ENCODE measurements at regions not wholly inside any gene's neighbourhood (a gene's known extent, or its start where the extent isn't known, plus 50 kb on each side); places are given as distances from the start of the nearest gene placed in this dataset. TPM values are rescaled to one million over a fixed set of nuclear protein-coding genes. Genes with fewer than 3 reads are reported as not detected.

DNA sequence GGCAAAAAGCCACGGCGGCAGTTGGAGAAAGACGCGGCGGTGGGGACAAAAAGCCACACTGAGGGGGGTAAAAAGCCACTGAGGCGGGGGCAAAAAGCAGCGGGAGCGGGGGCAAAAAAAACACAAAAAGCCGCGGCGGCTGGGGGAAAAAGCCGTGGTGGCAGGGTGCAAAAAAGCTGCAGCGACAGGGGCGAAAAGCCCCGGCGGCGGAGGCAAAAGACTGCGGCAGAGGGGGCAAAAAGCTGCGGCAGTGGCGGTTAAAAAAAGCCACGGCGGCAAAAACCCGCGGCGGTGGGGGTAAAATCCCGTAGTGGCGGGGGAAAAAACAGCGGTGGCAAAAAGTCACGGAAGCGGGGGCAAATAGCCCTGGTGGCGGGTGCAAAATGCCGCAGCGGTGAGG, 527.3 kb downstream of the ZNF33B start:
- H3K4me3 ChIP-seq (ENCODE audit: control extremely low read depth in 1 of 5, extremely low read depth in 1 of 5, insufficient read depth in 1 of 5, low read depth in 2 of 5, low read length in 4 of 5) = no peak overlapping the region
- DNase-seq (no peak), ATAC-seq (ENCODE audit: low read depth) (no peak)
- H3K36me3 ChIP-seq (replicated peaks in 1 of 2; ENCODE audit: control extremely low read depth in 1 of 2, control insufficient read depth in 1 of 2, extremely low read depth in 1 of 2, insufficient read depth in 2 of 2, low read length in 1 of 2) = no peaks in the 10 kb centered on the region
- 89% methylated on average over 32 of the region's 33 CpGs for WGBS (ENCODE audit: insufficient coverage)
- H3K9ac ChIP-seq (ENCODE audit: low read length) = no peak overlapping the region
- no peak for TF ChIP-seq EZH2 (IDR thresholded peaks at IDR 0.05; ENCODE audit: borderline replicate concordance, insufficient read depth, low read depth, low read length, poor library complexity, severe bottlenecking)
- TF ChIP-seq, protein P1, sequence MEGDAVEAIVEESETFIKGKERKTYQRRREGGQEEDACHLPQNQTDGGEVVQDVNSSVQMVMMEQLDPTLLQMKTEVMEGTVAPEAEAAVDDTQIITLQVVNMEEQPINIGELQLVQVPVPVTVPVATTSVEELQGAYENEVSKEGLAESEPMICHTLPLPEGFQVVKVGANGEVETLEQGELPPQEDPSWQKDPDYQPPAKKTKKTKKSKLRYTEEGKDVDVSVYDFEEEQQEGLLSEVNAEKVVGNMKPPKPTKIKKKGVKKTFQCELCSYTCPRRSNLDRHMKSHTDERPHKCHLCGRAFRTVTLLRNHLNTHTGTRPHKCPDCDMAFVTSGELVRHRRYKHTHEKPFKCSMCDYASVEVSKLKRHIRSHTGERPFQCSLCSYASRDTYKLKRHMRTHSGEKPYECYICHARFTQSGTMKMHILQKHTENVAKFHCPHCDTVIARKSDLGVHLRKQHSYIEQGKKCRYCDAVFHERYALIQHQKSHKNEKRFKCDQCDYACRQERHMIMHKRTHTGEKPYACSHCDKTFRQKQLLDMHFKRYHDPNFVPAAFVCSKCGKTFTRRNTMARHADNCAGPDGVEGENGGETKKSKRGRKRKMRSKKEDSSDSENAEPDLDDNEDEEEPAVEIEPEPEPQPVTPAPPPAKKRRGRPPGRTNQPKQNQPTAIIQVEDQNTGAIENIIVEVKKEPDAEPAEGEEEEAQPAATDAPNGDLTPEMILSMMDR (IDR thresholded peaks at IDR 0.05) = no peak
- H3K27ac ChIP-seq (ENCODE audit: low read length in 2 of 2) = no peak overlapping the region
- intact Hi-C loops (cut with micrococcal nuclease) = no loop called here
- ChIA-PET POLR2A (no interaction called here), CTCF (no interaction called here)
- H4K20me1 ChIP-seq (ENCODE audit: control insufficient read depth, insufficient read depth, low read length, poor library complexity, severe bottlenecking) = no peaks in the 10 kb centered on the region
- no peaks in the 10 kb centered on the region for H3K4me1 Mint-ChIP-seq
- H3K79me2 ChIP-seq (ENCODE audit: control insufficient read depth, insufficient read depth, low read length) = no peaks in the 10 kb centered on the region
- H3K4me2 ChIP-seq (replicated peaks; ENCODE audit: low read depth, low read length, poor library complexity, severe bottlenecking) = no peak overlapping the region
- H3K9me3 Mint-ChIP-seq (ENCODE audit: insufficient read depth) = no peaks in the 10 kb centered on the region
- H3K4me3 Mint-ChIP-seq = no peak overlapping the region
- H3K9me3 ChIP-seq (ENCODE audit: control extremely low read depth in 1 of 3, control insufficient read depth in 2 of 3, insufficient read depth in 1 of 3, low read length in 2 of 3) = peaks cover 0 to 25% (median 0%) of the 10 kb centered on the region in 3 donors
- no peaks in the 10 kb centered on the region for H3K27me3 ChIP-seq (replicated peaks in 1 of 4; ENCODE audit: control extremely low read depth in 1 of 4, control insufficient read depth in 3 of 4, insufficient read depth in 4 of 4, low read length in 3 of 4)
- H3K4me1 ChIP-seq (ENCODE audit: control insufficient read depth in 2 of 2, insufficient read depth in 2 of 2, low read length in 2 of 2) = no peaks in the 10 kb centered on the region
- H3K27ac Mint-ChIP-seq = no peak overlapping the region
- no peak overlapping the region for H2AFZ ChIP-seq (ENCODE audit: insufficient read depth, low read depth, low read length, poor library complexity, severe bottlenecking)
- H3K27me3 Mint-ChIP-seq = no peaks in the 10 kb centered on the region

Small RNAs in the stretch of these regions (small RNA-seq; reads per million reads assigned to genes)
- not detected for gene KSR1P1 (ENCODE audit: insufficient read length, low read depth, low replicate concordance)

Measured in B cell (primary cell).